ENCODE measurements at regions not wholly inside any gene's neighbourhood (a gene's known extent, or its start where the extent isn't known, plus 50 kb on each side); places are given as distances from the start of the nearest gene placed in this dataset.

GRCh38 chr14:71648725-71649124 lies 283.5 kb upstream of the RGS6 start:
- Histone ChIP-seq H3K36me3 (no peaks in the 10 kb centered on the region), H3K27me3 (no peaks in the 10 kb centered on the region), H3K4me3 (replicated peaks in 1 of 3) (no peak overlapping the region), H3K27ac (peak overlapping the region in 2 of 3 donors; percentile 84 to 89), H3K4me1 (peaks cover 48 to 55% of the 10 kb centered on the region in 2 donors), H3K9me3 (no peaks in the 10 kb centered on the region)
- intact Hi-C loops (cut with DNase I), result no loop called here
- no peak for DNase-seq
- TF ChIP-seq POLR2A (IDR thresholded peaks at IDR 0.05) (no peak), CTCF (IDR thresholded peaks at IDR 0.05) (no peak)
- 98 to 100% methylated on average over 2 of the region's 2 CpGs for WGBS, 2 donors

GRCh38 chr14:71650187-71650755 lies 282.0 kb upstream of the RGS6 start:
- Histone ChIP-seq H3K36me3 (no peaks in the 10 kb centered on the region), H3K4me3 (replicated peaks in 1 of 3) (no peak overlapping the region), H3K4me1 (peaks cover 50 to 56% of the 10 kb centered on the region in 2 donors), H3K27me3 (no peaks in the 10 kb centered on the region), H3K9me3 (no peaks in the 10 kb centered on the region), H3K27ac (peak overlapping the region in 2 of 3 donors; percentile 39 to 56)
- TF ChIP-seq CTCF (IDR thresholded peaks at IDR 0.05) (no peak), POLR2A (IDR thresholded peaks at IDR 0.05) (no peak)
- 94 to 98% methylated on average over 7 of the region's 7 CpGs for WGBS, 2 donors
- intact Hi-C loops (cut with DNase I), result no loop called here
- no peak for DNase-seq

- intact Hi-C loops (cut with DNase I), result no loop called here
- peak; percentile 45 to 71 for DNase-seq
- WGBS, 2 donors, result 3 to 6% methylated on average over 1 of the region's 1 CpG
- H3K27me3 ChIP-seq, result no peaks in the 10 kb centered on the region
- H3K27ac ChIP-seq, result peak overlapping the region; percentile 37 to 56 (median 39)
- no peaks in the 10 kb centered on the region for H3K36me3 ChIP-seq
- no peak overlapping the region for H3K4me3 ChIP-seq (replicated peaks in 1 of 3)
- TF ChIP-seq POLR2A (IDR thresholded peaks at IDR 0.05) (no peak), CTCF (IDR thresholded peaks at IDR 0.05) (no peak)
- no peaks in the 10 kb centered on the region for H3K9me3 ChIP-seq
- peaks cover 43 to 53% of the 10 kb centered on the region in 2 donors for H3K4me1 ChIP-seq
Measured at GRCh38 chr14:71651228-71651627, 281.0 kb upstream of the RGS6 start.

- no peak for DNase-seq
- Histone ChIP-seq H3K9me3 (no peaks in the 10 kb centered on the region), H3K36me3 (no peaks in the 10 kb centered on the region), H3K4me3 (replicated peaks in 1 of 3) (no peak overlapping the region), H3K27me3 (no peaks in the 10 kb centered on the region), H3K27ac (peak overlapping the region in 1 of 3 donors; percentile 56), H3K4me1 (peaks cover 33 to 45% of the 10 kb centered on the region in 2 donors)
- TF ChIP-seq CTCF (IDR thresholded peaks at IDR 0.05), result no peak
- no peak for TF ChIP-seq POLR2A (IDR thresholded peaks at IDR 0.05)
- 100% methylated on average over 1 of the region's 1 CpG for WGBS, 2 donors
- intact Hi-C loops (cut with DNase I), result no loop called here
Measured at GRCh38 chr14:71652368-71652767, 279.9 kb upstream of the RGS6 start.

GRCh38 chr14:71654810-71655209 lies 277.4 kb upstream of the RGS6 start:
- H3K27me3 ChIP-seq, result no peaks in the 10 kb centered on the region
- no peaks in the 10 kb centered on the region for H3K9me3 ChIP-seq
- no peak for TF ChIP-seq CTCF (IDR thresholded peaks at IDR 0.05)
- TF ChIP-seq POLR2A (IDR thresholded peaks at IDR 0.05), result no peak
- no peaks in the 10 kb centered on the region for H3K36me3 ChIP-seq
- H3K27ac ChIP-seq, result no peak overlapping the region
- 95 to 96% methylated on average over 3 of the region's 3 CpGs for WGBS, 2 donors
- no peak for DNase-seq
- intact Hi-C loops (cut with DNase I), result no loop called here
- no peak overlapping the region for H3K4me3 ChIP-seq (replicated peaks in 1 of 3)
- H3K4me1 ChIP-seq, result peaks cover 39 to 44% of the 10 kb centered on the region in 2 donors
